HEK293T (cell line): ENCODE measurements at regions not wholly inside any gene's neighbourhood (a gene's known extent, or its start where the extent isn't known, plus 50 kb on each side); places are given as distances from the start of the nearest gene placed in this dataset.

Source experiments
- CTBP1 ChIP-seq: fragments of 450-650 bp; IDR thresholded peaks from 2 replicates; pipeline ENCODE4 v1.6.1; 2016; ENCODE audit warnings: borderline replicate concordance
- FOXA1 ChIP-seq: fragments of 450-650 bp; IDR thresholded peaks from 2 replicates; pipeline ENCODE4 v1.6.1; 2016; ENCODE audit warnings: mild to moderate bottlenecking
- FOXM1 ChIP-seq: fragments of 450-650 bp; IDR thresholded peaks from 2 replicates; pipeline ENCODE4 v1.6.1; 2017; ENCODE audit warnings: mild to moderate bottlenecking, borderline replicate concordance
- L3MBTL2 ChIP-seq: fragments of 450-650 bp; conservative IDR thresholded peaks from 2 replicates; pipeline ENCODE4 v1.6.1; 2016; ENCODE audit warnings: mild to moderate bottlenecking
- NFRKB ChIP-seq: fragments of 450-650 bp; IDR thresholded peaks from 2 replicates; pipeline ENCODE4 v1.6.1; 2016; ENCODE audit warnings: mild to moderate bottlenecking, moderate library complexity
- SP1 ChIP-seq: fragments of 450-650 bp; IDR thresholded peaks from 2 replicates; pipeline ENCODE4 v1.6.1; 2017
- TARDBP ChIP-seq: fragments of 450-650 bp; IDR thresholded peaks from 2 replicates; pipeline ENCODE4 v1.6.1; 2016

DNA sequence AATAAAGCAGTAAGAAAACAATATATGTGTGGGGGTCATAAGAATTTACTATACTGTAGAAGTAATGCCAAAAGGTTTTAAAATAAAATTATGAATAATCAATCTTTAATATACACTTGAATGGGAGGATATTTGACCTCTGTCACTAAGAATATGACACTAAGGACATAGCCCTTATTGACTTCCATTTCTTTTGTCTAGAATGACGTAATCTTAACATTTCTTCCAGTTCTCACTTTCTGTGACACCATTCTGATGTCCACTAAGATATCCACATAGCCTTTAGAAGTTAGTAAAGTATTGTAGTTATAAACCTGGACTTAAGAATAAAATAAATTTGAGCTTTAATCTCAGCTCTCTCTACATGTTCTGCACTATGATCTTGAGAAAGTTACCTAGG is 1050.7 kb downstream of the TLE4 start:
- TF ChIP-seq SP1 (no peak), CTBP1 (no peak), FOXA1 (no peak), FOXM1 (no peak), TARDBP (no peak), L3MBTL2 (no peak), NFRKB (no peak)
